ENCODE measurements at regions not wholly inside any gene's neighbourhood (a gene's known extent, or its start where the extent isn't known, plus 50 kb on each side); places are given as distances from the start of the nearest gene placed in this dataset.
A peak's percentile ranks its signal among the peaks of the same experiment; 100 is the strongest.

DNA sequence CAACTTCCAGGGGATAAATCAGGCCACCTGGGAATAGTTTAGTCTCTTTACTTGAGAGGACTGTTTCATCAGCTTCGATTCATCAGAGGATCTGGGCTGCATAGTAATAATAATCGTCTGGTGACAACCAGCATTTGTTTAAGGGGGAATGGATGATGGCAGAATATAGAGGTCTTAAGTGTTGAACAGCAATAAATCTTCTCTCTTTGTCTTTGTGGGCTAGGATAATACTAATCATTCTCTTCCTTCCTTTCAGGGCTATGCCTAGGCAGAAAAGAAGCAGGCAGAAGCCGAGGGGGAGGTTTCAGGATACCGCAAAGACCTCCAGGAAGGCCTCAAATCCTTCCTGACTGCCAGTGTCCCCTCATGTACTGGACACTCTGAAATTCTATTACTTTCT, 150.4 kb upstream of the GAREM1 start:
- no peak for DNase-seq

DNA sequence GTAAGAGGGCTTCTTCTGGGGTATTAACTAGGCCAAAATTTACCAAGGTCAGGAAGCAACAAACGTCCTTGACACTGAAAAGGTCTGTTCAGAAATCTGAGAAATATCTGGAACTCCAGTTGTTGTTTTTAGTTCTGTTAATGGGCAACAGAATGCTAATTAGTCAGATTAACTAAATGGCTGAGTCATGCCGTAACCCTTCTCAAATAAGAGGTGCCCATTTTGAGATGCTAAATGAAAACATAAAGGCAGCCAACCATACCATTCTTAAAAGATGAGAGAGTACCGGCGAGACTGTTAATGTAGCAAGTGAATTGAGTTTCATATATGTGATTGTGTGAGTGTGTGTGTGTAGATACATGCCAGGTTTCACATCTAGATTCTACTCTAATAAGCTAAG, 147.9 kb upstream of the GAREM1 start:
- DNase-seq, result no peak

DNA sequence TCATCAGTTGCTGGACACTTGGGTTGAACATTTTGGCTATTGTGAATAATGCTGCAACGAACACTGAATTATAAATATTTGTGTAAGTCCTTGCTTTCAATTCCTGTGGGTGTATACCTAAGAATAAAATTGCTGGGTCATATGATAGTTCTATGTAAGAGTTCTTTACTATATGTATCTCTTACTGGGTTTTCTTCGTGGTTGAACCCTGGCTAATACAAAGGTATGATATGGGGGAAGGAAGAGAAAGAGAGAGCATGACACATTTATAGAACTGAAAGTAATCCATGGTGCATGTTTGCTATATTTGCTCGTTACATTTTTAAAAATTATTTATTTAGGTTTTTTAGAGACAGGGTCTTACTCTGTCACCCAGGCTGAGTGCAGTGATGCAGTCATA, 143.1 kb upstream of the GAREM1 start:
- no peak for DNase-seq

- no peak for DNase-seq
Measured at GRCh38 chr18:32612651-32613050, 142.0 kb upstream of the GAREM1 start.

DNA sequence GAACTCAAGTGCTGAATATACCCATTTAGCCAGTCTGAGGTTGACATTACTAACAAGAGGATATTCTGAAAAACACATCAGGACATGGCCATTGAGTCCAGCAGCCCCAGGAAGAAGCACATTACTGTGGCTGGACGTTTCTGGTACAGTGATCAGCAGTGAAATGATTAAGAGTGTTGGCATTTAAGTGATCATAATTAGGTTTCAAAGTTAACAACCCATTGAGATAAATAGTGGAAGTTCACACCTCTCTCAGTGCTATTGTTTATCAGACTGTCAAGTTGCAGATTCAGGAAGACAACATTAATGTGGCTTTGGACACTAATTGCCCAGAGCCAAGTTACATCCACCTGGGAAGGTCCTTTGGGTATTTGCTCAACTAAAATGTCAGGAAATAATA, 139.5 kb upstream of the GAREM1 start:
- DNase-seq, result no peak

- no peak for DNase-seq
Measured at GRCh38 chr18:32607816-32608215, 137.1 kb upstream of the GAREM1 start.

- DNase-seq, result no peak
Measured at GRCh38 chr18:32598144-32598543, 127.5 kb upstream of the GAREM1 start.

DNA sequence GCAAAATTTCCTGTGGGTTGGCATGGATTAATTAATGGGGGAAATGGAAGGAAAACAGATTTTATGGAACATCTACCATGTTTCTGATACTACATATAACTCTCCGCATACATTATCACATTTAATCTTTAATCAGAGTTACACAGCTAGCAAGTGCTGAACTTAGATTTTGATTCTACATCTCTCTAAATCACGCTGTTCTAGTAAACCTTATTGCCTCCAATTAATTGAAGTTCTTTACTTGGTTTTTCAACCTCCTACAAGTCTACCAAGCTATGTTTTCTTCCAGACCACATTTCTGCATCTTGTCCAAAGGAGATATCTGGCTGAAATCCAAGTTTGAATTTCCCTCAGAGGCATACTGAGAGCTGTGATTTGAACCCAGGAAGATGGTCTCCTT, 125.8 kb upstream of the GAREM1 start:
- DNase-seq, result no peak

GRCh38 chr18:32595832-32596231, 125.2 kb upstream of the GAREM1 start:
- no peak for DNase-seq

- DNase-seq, result no peak
Measured at GRCh38 chr18:32588191-32588590, 117.5 kb upstream of the GAREM1 start.

- no peak for DNase-seq
Measured at GRCh38 chr18:32583431-32583830, 112.7 kb upstream of the GAREM1 start.

DNA sequence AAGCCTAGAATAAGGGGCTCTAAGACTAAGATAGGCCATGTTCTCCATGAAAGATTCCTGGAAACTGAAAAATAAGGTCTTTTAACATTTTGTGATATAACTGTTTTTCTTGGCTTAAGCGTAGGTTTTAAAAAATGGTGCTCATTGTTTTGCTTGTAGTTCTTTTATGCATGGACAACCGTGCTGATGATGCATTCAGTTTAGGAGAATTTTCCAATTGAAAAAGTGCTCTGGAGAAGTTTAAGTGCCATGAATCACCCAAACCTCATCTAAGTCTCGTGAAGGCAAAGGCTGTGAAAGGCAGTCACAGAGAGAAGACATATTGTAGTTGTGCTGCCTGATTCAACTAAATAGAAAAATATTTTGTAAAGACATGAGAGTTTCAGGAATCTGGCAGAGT, 111.8 kb upstream of the GAREM1 start:
- no peak for DNase-seq

DNA sequence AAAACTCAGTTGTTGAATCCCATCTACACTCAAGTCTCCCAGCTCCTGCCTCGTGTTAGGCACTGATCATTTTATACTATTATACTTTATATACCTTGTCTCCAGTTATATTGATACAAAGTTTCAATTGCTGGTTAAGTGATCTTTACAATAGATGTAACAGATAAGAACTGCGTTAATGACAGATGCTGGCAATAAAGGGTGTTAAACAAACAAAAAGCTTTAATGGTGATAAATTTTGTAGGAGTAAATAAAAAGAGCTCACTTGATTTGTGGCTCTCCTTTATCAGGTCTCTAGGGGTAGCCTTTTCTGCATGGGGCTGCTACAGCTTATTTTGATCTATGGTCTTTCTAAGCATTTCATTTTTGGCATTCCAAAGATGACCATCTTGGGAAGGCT, 106.9 kb upstream of the GAREM1 start:
- DNase-seq, result no peak

- DNase-seq, result no peak
Measured at GRCh38 chr18:32576296-32576916, 105.7 kb upstream of the GAREM1 start.

DNA sequence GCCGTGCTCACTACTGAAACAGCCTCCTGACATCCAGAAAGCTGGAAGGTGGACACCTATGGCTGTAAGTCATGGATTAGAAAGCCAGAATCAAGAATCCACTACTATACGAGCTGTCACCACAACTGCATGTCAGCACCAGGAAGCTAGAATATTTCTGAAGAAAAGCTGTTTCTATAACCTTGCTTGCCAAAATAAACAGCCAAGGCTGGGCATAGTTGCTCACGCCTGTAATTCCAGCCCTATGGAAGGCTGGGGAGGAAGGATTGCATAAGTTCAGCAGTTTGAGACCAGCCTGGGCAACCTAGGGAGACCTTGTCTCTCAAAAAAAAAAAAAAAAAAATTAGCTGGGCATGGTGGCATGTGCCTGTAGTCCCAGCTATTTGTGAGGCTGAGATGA, 96.3 kb upstream of the GAREM1 start:
- no peak for DNase-seq

- DNase-seq, result no peak
Measured at GRCh38 chr18:32553640-32554365, 83.1 kb upstream of the GAREM1 start.

DNA sequence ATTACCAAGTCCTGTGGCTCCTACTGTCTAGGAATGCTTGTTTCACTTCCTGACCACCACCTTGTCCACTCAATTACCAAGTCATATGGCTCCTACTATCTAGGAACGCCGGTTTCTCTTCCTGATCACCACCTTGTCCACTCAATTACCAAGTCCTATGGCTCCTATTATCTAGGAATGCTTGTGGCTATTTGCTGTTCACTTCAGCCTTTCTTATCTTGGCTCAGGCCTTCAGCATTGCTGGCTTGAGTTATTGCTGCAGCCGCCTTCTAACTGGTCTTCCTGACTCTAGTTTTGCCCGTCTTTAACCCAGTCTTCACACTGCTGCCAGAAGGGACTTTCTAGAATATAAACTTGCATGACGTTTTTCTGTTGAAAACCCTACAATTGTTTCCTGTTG, 82.5 kb upstream of the GAREM1 start:
- DNase-seq, result no peak

GRCh38 chr18:32552421-32553030, 81.8 kb upstream of the GAREM1 start:
- peak; percentile 8 to 63 for DNase-seq

DNA sequence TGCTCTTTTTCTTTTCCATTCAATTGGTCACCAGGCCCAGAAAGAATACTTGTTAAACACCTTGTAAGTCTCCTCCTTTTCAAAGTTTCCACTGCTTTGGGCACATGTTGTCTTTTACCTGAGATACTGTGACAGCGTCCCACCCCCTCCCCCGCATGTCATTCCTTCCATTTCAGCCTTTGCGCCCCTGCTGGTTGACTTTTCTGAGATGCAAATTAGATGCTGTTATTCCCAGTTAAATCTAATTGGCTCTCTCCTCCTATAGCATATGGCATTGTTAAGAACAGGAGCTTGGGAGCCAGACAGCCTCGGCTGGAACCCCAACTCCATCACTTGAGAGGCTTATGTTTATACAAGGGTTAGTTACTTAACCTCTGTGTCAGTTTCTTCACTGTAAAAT, 80.3 kb upstream of the GAREM1 start:
- DNase-seq, result no peak

GRCh38 chr18:32549248-32550110, 78.8 kb upstream of the GAREM1 start:
- peak; percentile 16 to 23 for DNase-seq

DNA sequence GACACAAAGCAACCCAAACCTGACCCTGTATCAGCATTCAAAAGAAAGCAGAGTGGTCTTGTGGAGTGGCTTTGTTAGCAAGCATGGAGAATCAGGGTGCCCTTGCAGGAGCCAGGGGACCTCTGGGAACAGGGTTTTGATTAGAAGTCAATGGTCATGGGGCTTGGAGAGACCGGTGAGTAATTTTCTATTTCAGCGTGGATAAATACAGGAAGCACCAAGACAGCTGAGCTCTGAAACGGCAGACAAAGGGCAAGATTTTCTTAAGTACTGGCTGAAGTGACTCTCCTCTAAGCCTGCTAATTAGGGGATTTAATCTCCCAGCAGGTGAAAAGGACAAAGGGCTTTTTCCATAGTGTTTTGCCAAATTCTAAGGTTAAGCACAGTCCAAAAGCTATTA, 78.0 kb upstream of the GAREM1 start:
- no peak for DNase-seq

- no peak for DNase-seq
Measured at GRCh38 chr18:32545631-32546030, 74.9 kb upstream of the GAREM1 start.

GRCh38 chr18:32544088-32544487, 73.4 kb upstream of the GAREM1 start:
- DNase-seq, result no peak

Measured in SW 1271 (cell line).